GM12891 (cell line): ENCODE measurements at regions not wholly inside any gene's neighbourhood (a gene's known extent, or its start where the extent isn't known, plus 50 kb on each side); places are given as distances from the start of the nearest gene placed in this dataset.
"Not testable (repeated sequence)": the region's sequence is repeated elsewhere in the genome, so short reads cannot be mapped to it uniquely, and the experiment has no call there.

Experiments used
- DNase-seq: peaks from one replicate; pipeline ENCODE4 v3.0.0; 2011; ENCODE audit warnings: low spot score; ENCODE audit not compliant: insufficient read length
- FAIRE-seq: peaks from 2 replicates; lab custom pipeline; 2011; peaks lifted over from hg19 to GRCh38; lab: Jason Lieb, UNC

GRCh38 chrX:89350024-89350423 lies 571.7 kb upstream of the TGIF2LX start:
- not testable (repeated sequence) for DNase-seq, FAIRE-seq

- not testable (repeated sequence) for FAIRE-seq, DNase-seq
Measured at GRCh38 chrX:89369904-89370303, 551.8 kb upstream of the TGIF2LX start.

GRCh38 chrX:89393004-89393403 lies 528.7 kb upstream of the TGIF2LX start:
- not testable (repeated sequence) for DNase-seq, FAIRE-seq

- not testable (repeated sequence) for DNase-seq
- FAIRE-seq: peak; percentile 84
Measured at GRCh38 chrX:89402818-89403217, 518.9 kb upstream of the TGIF2LX start.

- FAIRE-seq: peak; percentile 56
- DNase-seq: not testable (repeated sequence)
Measured at GRCh38 chrX:89405148-89405547, 516.6 kb upstream of the TGIF2LX start.

GRCh38 chrX:89416930-89417329 lies 504.8 kb upstream of the TGIF2LX start:
- FAIRE-seq, DNase-seq: not testable (repeated sequence)

GRCh38 chrX:89432652-89433231 lies 489.0 kb upstream of the TGIF2LX start:
- DNase-seq, FAIRE-seq: not testable (repeated sequence)
